Astrocyte of the spinal cord (primary cell): ENCODE measurements at regions not wholly inside any gene's neighbourhood (a gene's known extent, or its start where the extent isn't known, plus 50 kb on each side); places are given as distances from the start of the nearest gene placed in this dataset.

Experiments
- DNase-seq: peaks from one replicate; pipeline ENCODE4 v3.0.0; 2011; ENCODE audit warnings: low read depth, low spot score
- H3K4me3 ChIP-seq: 2 replicates; pipeline ENCODE4 v1.5.1; 2011; ENCODE audit warnings: low read depth, mild to moderate bottlenecking, low read length, moderate library complexity
- CTCF ChIP-seq: IDR thresholded peaks from 2 replicates; pipeline ENCODE4 v1.5.1; 2012; ENCODE audit warnings: low read depth, mild to moderate bottlenecking, low read length, inconsistent platforms
- in situ Hi-C: cut with HindIII; loops from 2 replicates; pipeline ENCODE4 v1.10.0; 2017; ENCODE audit warnings: low sequenced_read_pairs

DNA sequence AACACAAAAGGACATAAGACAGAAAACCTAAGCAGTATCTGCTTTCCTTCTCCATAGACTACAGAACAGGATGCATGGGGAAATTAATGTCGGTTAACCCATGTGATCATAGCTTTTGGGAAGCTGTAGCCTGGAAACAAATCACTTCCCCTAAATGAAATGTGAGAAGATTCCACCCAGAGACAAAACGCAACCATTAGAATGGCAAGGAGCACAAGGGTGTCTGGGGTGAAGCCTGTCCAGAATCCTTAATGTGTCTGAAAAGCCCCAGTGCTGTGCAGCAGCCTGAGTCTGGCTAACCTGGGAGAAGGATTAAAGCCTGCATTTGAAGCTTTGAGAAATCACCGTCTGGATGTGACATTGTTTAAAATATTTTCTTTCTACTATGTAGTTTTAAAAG, 213.3 kb downstream of the ANKRD50 start:
- in situ Hi-C loops, result no loop called here
- no peak for TF ChIP-seq CTCF
- DNase-seq, result peak; percentile 22
- no peak overlapping the region for H3K4me3 ChIP-seq

DNA sequence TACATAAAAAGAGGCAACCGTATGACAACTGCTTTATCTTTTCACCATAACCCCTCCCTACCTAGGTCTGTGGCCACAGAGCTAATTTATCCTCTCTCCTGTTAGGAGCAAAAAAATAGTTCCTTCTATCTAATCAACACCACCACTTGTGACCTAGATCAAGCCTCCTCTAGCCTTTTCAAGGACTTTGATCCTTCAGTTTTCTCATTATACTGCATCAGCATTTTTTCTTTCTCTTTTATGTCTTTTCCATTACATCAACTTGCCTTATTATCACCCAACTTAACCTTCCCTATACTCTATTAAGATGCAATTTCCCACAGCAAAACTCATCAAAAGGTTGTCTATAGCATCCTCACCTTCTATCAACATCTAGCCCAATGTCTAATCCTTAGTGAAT, 211.0 kb downstream of the ANKRD50 start:
- in situ Hi-C loops, result no loop called here
- TF ChIP-seq CTCF, result no peak
- DNase-seq, result no peak
- no peak overlapping the region for H3K4me3 ChIP-seq

- no peak for TF ChIP-seq CTCF
- H3K4me3 ChIP-seq, result no peak overlapping the region
- no peak for DNase-seq
- in situ Hi-C loops, result no loop called here
Observed at GRCh38 chr4:124504431-124504830, 208.1 kb downstream of the ANKRD50 start.

DNA sequence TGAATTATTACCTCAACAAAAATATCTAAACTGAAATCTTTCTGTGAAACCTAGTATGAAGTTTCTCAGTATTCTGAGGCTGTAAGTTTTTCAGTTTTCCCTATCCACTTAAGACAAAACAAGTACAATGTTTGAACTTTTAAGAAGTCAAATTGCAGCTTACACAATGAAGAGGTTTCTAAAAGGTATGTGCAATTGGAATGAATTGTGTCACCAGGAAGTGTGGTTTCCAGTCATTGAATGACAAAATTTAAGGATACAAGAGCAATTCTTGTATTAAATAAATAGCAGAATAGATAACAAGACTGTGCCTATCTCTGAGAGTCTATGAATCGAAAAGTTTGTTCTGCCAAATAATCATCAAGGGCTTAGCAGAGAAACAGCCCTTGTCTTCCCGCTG, 207.3 kb downstream of the ANKRD50 start:
- no peak for DNase-seq
- no peak for TF ChIP-seq CTCF
- no peak overlapping the region for H3K4me3 ChIP-seq
- in situ Hi-C loops, result no loop called here

DNA sequence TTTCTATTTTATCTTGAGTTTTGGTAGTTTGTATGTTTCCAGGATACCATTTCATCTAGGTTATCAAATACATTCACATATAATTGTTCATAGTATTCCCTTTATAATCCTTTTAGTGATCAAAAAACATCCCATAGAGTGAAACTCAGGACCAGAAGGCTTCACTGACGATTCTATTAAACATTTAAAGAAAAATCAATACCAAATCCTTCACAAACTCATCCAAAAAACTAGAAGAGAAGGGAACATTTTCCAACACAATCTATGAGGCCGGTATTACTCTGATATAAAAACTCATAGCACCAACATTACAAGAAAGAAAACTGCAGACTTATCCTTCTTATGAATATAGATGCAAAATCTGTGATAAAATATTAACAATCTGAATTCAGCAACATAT, 203.4 kb downstream of the ANKRD50 start:
- TF ChIP-seq CTCF, result no peak

GRCh38 chr4:124514588-124514987, 197.9 kb downstream of the ANKRD50 start:
- H3K4me3 ChIP-seq, result no peak overlapping the region
- TF ChIP-seq CTCF, result no peak
- in situ Hi-C loops, result no loop called here
- no peak for DNase-seq

More for the DNA sequence above, 203.4 kb downstream of the ANKRD50 start:
- in situ Hi-C loops, result no loop called here
- DNase-seq, result no peak
- H3K4me3 ChIP-seq, result no peak overlapping the region

DNA sequence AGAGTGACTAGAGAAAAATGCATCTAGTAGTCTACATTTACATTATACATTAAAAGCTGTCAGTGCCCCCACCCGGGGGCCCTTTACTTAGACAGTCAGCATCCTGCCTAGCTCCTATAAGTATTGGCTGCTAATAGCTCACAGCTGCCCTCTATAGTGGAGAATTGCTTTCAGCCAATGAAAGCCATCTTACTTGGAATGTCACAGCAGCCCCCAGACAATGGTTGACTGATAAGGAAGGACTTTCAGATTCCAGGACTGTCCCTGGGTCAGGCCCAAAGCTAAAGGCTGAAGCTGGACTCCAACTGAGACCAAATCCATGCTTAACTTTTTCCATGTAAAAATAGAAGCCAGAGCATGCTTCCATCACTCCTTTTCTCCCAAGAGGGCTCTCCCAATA, 196.9 kb downstream of the ANKRD50 start:
- DNase-seq, result no peak
- H3K4me3 ChIP-seq, result no peak overlapping the region
- TF ChIP-seq CTCF, result no peak
- in situ Hi-C loops, result no loop called here
